Stimulated activated CD4-positive, alpha-beta T cell treated with anti-CD3 and anti-CD28 coated beads, Interleukin-4, amount 100 ng/mL, for 48 hours (primary cell): ENCODE measurements at regions not wholly inside any gene's neighbourhood (a gene's known extent, or its start where the extent isn't known, plus 50 kb on each side); places are given as distances from the start of the nearest gene placed in this dataset.
A peak's percentile ranks its signal among the peaks of the same experiment; 100 is the strongest.

Experiments used
- DNase-seq, 2 donors: peaks; one replicate each; pipeline ENCODE4 v3.0.0-alpha.2; 2020; ENCODE audit warnings: low read depth in 2 of 2

GRCh38 chr1:173395762-173396161 lies 81.4 kb upstream of the PRDX6 start:
- no peak for DNase-seq

DNA sequence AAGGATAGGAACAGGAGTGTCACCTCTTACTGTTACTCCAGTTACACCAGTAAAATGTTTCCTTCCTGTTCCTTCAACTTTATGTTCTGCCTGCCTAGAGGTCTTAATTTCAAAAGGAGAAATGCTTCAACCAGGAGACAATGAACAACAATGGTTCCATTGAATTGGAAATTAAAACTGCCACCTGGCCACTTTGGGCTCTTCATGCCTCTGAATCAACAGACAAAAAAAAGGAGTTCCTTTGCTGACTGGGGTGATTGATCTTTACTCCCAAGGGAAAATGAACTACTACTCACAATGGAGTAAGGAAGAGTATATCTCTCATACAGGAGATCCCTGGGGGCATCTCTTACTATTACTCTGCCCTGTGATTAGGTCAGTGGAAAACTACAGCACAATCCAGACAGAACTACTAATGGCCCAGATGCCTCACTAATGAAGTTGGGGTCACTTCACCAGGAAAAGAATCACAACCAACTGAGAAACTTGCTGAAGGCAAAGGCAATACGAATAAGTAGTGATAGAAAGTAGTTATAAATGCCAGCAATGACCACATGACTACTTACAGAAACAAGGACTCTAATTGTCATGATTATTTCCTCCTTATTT lies 76.6 kb upstream of the PRDX6 start:
- no peak for DNase-seq

- no peak for DNase-seq
Measured at GRCh38 chr1:173403996-173404395, 73.1 kb upstream of the PRDX6 start.

- DNase-seq: no peak
Measured at GRCh38 chr1:173405281-173405680, 71.9 kb upstream of the PRDX6 start.

- no peak for DNase-seq
Measured at GRCh38 chr1:173405834-173406233, 71.3 kb upstream of the PRDX6 start.

- DNase-seq: no peak
Measured at GRCh38 chr1:173406783-173407230, 70.3 kb upstream of the PRDX6 start.

- DNase-seq: no peak
Measured at GRCh38 chr1:173407846-173408245, 69.3 kb upstream of the PRDX6 start.

GRCh38 chr1:173408886-173409285 lies 68.2 kb upstream of the PRDX6 start:
- no peak for DNase-seq

DNA sequence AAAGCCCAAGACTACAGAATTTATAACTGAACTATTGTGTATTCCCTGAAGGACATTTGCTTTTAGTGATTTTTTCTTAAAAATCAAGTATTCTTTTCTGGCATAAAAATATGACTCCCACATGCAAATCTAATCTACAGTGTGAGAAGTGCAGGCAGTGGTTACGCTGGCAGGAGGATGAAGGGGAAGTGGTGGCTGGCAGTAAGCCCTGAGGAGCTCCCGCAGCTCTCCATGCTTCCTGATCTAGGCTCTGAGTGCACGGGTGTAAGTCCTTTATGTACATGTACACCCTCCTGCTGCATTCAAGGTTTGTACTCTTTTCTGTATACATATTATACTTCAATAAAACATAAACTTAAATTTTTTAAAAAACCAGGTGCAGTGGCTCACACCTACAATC lies 67.5 kb upstream of the PRDX6 start:
- DNase-seq: no peak

GRCh38 chr1:173410133-173410793 lies 66.9 kb upstream of the PRDX6 start:
- no peak for DNase-seq

DNA sequence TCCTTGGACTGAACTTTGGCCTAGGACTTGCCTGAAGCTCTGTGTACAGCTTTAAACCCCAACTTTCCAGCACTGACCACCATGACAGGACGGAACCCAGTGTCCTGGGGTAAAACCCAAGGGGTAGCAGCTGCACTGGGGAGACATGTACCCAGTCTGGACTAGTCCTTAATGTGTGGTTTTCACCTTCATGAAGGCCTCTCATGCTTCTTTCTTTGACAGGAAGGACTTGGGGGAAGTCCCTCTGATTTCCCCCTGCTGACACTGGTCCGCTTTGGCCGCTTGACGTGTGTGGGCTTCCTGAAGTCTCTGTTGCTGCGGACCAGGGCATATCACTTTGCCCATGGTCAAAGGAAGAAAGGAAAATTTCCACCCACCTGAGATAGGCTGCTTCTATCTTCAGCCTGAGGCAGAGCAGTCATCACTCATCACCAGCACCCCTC lies 66.3 kb upstream of the PRDX6 start:
- no peak for DNase-seq

GRCh38 chr1:173411835-173412742 lies 65.0 kb upstream of the PRDX6 start:
- no peak for DNase-seq

DNA sequence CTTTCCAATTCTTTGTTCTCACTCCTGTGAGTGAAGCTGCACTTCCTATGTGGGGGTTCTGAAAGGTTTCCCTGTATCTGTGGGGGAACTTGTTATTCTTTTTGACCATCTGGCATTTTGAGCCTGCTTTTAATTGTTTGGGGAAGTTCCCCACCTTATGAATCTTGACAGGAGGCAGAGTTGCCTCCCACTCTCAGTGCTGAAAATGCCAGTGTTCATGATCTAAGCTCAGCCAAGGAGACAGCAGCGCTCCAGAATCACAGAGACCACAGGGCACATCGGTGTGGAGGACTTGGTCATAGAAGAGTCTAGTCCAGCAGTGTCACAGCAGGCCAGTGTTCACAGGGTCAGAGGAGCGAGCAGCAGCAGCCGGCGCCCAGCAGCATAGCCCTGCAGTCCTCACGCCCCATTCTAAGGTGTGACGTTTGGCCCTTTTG lies 63.8 kb upstream of the PRDX6 start:
- DNase-seq: no peak

- no peak for DNase-seq
Measured at GRCh38 chr1:173414136-173414535, 63.0 kb upstream of the PRDX6 start.

- DNase-seq: no peak
Measured at GRCh38 chr1:173414539-173415226, 62.5 kb upstream of the PRDX6 start.

- DNase-seq: no peak
Measured at GRCh38 chr1:173415490-173415889, 61.6 kb upstream of the PRDX6 start.

- DNase-seq: no peak
Measured at GRCh38 chr1:173415905-173416450, 61.2 kb upstream of the PRDX6 start.

DNA sequence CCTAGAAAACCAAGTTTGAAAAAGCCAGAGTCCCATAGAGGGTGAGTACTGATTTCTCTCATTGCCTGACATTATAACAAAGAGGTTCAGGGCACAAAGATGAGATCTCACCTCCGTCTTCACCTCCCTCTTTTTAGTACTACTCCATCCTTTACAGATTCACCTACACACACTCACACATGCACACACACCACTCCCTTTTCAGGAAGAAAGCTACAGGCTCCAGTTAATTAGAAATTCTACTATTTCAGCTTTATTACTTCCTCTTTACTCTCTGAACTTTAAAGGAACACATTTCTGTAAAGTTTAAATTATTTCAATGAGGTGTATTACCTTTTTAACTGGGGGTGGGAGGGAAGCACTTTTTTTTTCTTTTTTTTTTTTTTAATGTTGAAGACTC lies 59.6 kb upstream of the PRDX6 start:
- no peak for DNase-seq

DNA sequence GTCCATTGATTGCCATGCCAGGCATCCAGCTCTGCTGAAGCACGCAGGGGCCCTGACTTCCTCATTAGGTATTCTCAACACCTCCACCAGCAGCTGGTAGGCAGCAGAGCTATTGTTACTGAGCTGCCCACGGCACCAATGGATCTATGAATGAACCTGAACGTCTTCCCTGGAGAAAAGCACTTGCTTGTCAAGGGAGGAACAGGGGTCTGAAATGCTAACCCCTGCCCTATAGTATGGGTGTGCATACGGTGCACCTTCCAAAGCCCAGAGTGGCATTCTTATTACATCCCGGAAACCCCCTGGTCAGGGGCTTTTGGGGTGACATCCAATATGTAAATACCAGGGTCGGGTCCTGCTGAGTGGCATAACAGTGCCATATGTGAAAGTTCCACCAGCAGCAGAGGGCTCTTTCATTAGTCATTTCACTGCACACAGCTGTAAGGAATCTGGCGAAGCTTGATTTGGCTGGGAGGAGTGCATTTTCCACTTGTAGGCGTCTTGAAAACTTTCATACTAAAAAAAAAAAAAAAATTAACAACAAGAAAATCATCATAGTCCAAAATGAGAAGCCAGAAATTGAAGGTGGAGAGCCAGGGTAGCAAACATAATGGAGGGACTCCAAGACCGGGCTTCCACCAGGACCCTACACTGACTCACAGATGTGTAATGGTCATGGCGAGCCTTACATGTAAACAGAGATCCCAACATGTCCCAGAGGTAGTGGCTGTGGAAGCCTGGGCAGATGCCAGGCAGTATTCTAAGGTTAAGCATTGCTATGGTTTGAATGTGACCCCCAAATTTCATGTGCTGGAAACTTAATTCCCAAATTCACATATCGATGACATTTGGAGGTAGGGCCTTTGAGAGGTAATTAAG lies 58.8 kb upstream of the PRDX6 start:
- no peak for DNase-seq

GRCh38 chr1:173420330-173420806 lies 56.8 kb upstream of the PRDX6 start:
- peak; percentile 33 to 44 for DNase-seq

DNA sequence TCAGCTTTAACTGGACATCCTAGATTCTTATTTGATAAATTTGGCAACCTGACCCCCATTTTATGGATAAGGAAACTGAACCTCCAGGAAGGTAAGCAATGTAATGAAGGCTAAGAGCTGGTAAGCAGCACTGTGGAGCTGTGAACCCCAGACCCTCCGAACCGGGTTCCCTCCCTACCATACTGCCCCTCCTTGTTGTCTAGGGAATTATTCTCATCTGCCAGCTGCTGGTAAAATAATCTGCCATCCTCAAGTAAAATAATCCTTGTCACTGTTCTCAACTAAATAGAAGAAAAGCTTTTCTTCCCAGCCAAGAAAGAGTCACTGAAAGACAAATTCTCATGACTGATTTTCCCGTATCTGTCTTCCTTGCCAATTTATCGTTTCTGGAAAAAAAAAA lies 55.8 kb upstream of the PRDX6 start:
- DNase-seq: no peak
